ENCODE measurements at regions not wholly inside any gene's neighbourhood (a gene's known extent, or its start where the extent isn't known, plus 50 kb on each side); places are given as distances from the start of the nearest gene placed in this dataset.

- peaks cover 8% of the 10 kb centered on the region for H3K4me1 Mint-ChIP-seq
- no peak overlapping the region for H3K4me3 Mint-ChIP-seq
These were observed 242.4 kb upstream of the SLC39A10 start for GRCh38 chr2:195414537-195415100.

GRCh38 chr2:195413944-195414343 is 243.1 kb upstream of the SLC39A10 start:
- Mint-ChIP-seq H3K4me1 (peaks cover 8% of the 10 kb centered on the region), H3K4me3 (no peak overlapping the region), H3K9me3 (no peaks in the 10 kb centered on the region), H3K27me3 (ENCODE audit: low read depth, poor library complexity) (peaks cover 4% of the 10 kb centered on the region), H3K36me3 (ENCODE audit: low read depth) (no peaks in the 10 kb centered on the region), H3K27ac (no peak overlapping the region)
- DNase-seq: no peak
- no peak for TF ChIP-seq CTCF (IDR thresholded peaks at IDR 0.05)

More at GRCh38 chr2:195414537-195415100, 242.4 kb upstream of the SLC39A10 start:
- no peak for TF ChIP-seq CTCF (IDR thresholded peaks at IDR 0.05)
- no peaks in the 10 kb centered on the region for H3K36me3 Mint-ChIP-seq (ENCODE audit: low read depth)
- no peaks in the 10 kb centered on the region for H3K9me3 Mint-ChIP-seq
- H3K27me3 Mint-ChIP-seq (ENCODE audit: low read depth, poor library complexity): peaks cover 4% of the 10 kb centered on the region
- DNase-seq: no peak
- no peak overlapping the region for H3K27ac Mint-ChIP-seq

- H3K27ac Mint-ChIP-seq: no peak overlapping the region
- H3K4me3 Mint-ChIP-seq: no peak overlapping the region
- H3K36me3 Mint-ChIP-seq (ENCODE audit: low read depth): no peaks in the 10 kb centered on the region
These were observed 243.6 kb upstream of the SLC39A10 start for GRCh38 chr2:195413422-195413821.

GRCh38 chr2:195411219-195411687 is 245.8 kb upstream of the SLC39A10 start:
- Mint-ChIP-seq H3K27ac (no peak overlapping the region), H3K27me3 (ENCODE audit: low read depth, poor library complexity) (peaks cover 4% of the 10 kb centered on the region), H3K36me3 (ENCODE audit: low read depth) (no peaks in the 10 kb centered on the region), H3K4me1 (peaks cover 17% of the 10 kb centered on the region), H3K4me3 (no peak overlapping the region), H3K9me3 (no peaks in the 10 kb centered on the region)
- DNase-seq: no peak
- no peak for TF ChIP-seq CTCF (IDR thresholded peaks at IDR 0.05)

More at GRCh38 chr2:195413422-195413821, 243.6 kb upstream of the SLC39A10 start:
- H3K27me3 Mint-ChIP-seq (ENCODE audit: low read depth, poor library complexity): peaks cover 4% of the 10 kb centered on the region
- TF ChIP-seq CTCF (IDR thresholded peaks at IDR 0.05): no peak
- DNase-seq: no peak
- H3K9me3 Mint-ChIP-seq: no peaks in the 10 kb centered on the region
- H3K4me1 Mint-ChIP-seq: peaks cover 8% of the 10 kb centered on the region

GRCh38 chr2:195410074-195410671 is 246.9 kb upstream of the SLC39A10 start:
- H3K27ac Mint-ChIP-seq: no peak overlapping the region
- peaks cover 17% of the 10 kb centered on the region for H3K4me1 Mint-ChIP-seq
- H3K9me3 Mint-ChIP-seq: no peaks in the 10 kb centered on the region
- no peaks in the 10 kb centered on the region for H3K36me3 Mint-ChIP-seq (ENCODE audit: low read depth)
- no peak for DNase-seq
- H3K4me3 Mint-ChIP-seq: no peak overlapping the region
- TF ChIP-seq CTCF (IDR thresholded peaks at IDR 0.05): no peak
- peaks cover 4% of the 10 kb centered on the region for H3K27me3 Mint-ChIP-seq (ENCODE audit: low read depth, poor library complexity)

- Mint-ChIP-seq H3K4me3 (no peak overlapping the region), H3K27ac (peak overlapping the region; percentile 59), H3K36me3 (ENCODE audit: low read depth) (no peaks in the 10 kb centered on the region), H3K27me3 (ENCODE audit: low read depth, poor library complexity) (no peaks in the 10 kb centered on the region), H3K9me3 (no peaks in the 10 kb centered on the region), H3K4me1 (peaks cover 17% of the 10 kb centered on the region)
- no peak for TF ChIP-seq CTCF (IDR thresholded peaks at IDR 0.05)
- DNase-seq: no peak
These were observed 248.2 kb upstream of the SLC39A10 start for GRCh38 chr2:195408811-195409210.
